ENCODE measurements at regions not wholly inside any gene's neighbourhood (a gene's known extent, or its start where the extent isn't known, plus 50 kb on each side); places are given as distances from the start of the nearest gene placed in this dataset.

DNA sequence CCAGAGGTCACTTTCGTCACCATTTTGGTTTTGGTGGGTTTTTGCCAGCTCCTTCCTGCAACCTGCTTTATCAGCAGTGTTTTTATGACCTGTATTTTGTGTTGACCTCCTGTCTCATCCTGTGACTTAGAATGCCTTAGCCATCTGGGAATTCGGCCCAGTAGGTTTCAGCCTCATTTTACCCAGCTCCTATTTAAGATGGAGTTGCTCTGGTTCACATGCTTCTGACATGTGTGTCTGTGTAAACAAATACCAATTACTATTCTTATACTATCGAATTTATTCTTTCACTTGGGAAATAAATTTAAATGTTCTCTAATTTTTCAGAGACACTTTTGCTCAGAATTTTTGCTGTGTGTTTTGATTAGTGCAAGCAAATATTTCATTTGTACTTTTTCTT lies 1370.3 kb upstream of the MIR17HG start:
- Histone ChIP-seq H3K4me1 (ENCODE audit: insufficient read depth, low read length) (no peaks in the 10 kb centered on the region), H3K36me3 (ENCODE audit: insufficient read depth, low read depth, low read length) (no peaks in the 10 kb centered on the region), H3K9ac (ENCODE audit: low read depth, low read length) (no peak overlapping the region), H3K27me3 (ENCODE audit: insufficient read depth, low read length) (no peaks in the 10 kb centered on the region), H3K9me3 (ENCODE audit: insufficient read depth, low read depth, low read length) (no peaks in the 10 kb centered on the region), H3K27ac (ENCODE audit: low read length) (no peak overlapping the region), H3K4me3 (ENCODE audit: low read length) (no peak overlapping the region)

- H3K4me3 ChIP-seq (ENCODE audit: low read length) = no peak overlapping the region
- H3K27me3 ChIP-seq (ENCODE audit: insufficient read depth, low read length) = no peaks in the 10 kb centered on the region
- H3K9ac ChIP-seq (ENCODE audit: low read depth, low read length) = no peak overlapping the region
- H3K36me3 ChIP-seq (ENCODE audit: insufficient read depth, low read depth, low read length) = no peaks in the 10 kb centered on the region
- no peak overlapping the region for H3K27ac ChIP-seq (ENCODE audit: low read length)
- no peaks in the 10 kb centered on the region for H3K4me1 ChIP-seq (ENCODE audit: insufficient read depth, low read length)
- no peaks in the 10 kb centered on the region for H3K9me3 ChIP-seq (ENCODE audit: insufficient read depth, low read depth, low read length)
These were observed 1366.6 kb upstream of the MIR17HG start for GRCh38 chr13:89980896-89981295.

DNA sequence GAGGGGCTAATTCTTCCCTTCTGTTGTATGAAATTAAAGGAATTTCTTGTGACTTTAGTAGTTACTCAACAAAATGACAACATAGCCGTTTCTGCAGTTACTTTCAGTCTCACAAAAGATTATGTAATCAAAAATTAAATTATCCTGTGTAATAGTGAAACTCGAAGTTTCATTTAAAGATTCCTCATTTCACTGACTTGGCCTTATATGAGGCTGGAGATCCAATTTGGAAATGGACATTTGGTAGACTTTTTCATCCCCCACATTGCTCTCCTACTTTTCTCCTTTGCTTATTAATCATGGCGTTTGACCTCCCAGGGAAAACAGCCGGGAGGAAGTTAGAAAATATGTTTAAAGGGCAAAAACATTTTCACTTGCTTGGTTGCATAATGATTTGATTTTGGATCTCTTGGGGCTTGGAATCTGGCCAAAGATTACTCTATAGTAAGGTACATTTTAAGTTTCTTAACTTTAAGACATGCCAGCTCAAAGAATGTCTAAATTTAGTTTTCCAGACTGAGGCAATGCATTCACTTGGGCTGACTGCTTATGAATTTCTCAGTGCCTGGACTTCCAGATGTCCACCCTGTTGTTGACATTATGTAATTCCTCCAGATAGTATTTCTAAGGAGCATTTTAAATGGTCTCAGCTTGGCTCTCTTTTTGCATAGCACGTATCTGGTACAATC lies 1364.9 kb upstream of the MIR17HG start:
- Histone ChIP-seq H3K9me3 (ENCODE audit: insufficient read depth, low read depth, low read length) (no peaks in the 10 kb centered on the region), H3K27me3 (ENCODE audit: insufficient read depth, low read length) (no peaks in the 10 kb centered on the region), H3K4me3 (ENCODE audit: low read length) (no peak overlapping the region), H3K9ac (ENCODE audit: low read depth, low read length) (no peak overlapping the region), H3K27ac (ENCODE audit: low read length) (no peak overlapping the region), H3K36me3 (ENCODE audit: insufficient read depth, low read depth, low read length) (no peaks in the 10 kb centered on the region), H3K4me1 (ENCODE audit: insufficient read depth, low read length) (no peaks in the 10 kb centered on the region)

GRCh38 chr13:89988206-89988605 lies 1359.3 kb upstream of the MIR17HG start:
- Histone ChIP-seq H3K4me1 (ENCODE audit: insufficient read depth, low read length) (no peaks in the 10 kb centered on the region), H3K9me3 (ENCODE audit: insufficient read depth, low read depth, low read length) (no peaks in the 10 kb centered on the region), H3K4me3 (ENCODE audit: low read length) (no peak overlapping the region), H3K9ac (ENCODE audit: low read depth, low read length) (no peak overlapping the region), H3K27me3 (ENCODE audit: insufficient read depth, low read length) (no peaks in the 10 kb centered on the region), H3K36me3 (ENCODE audit: insufficient read depth, low read depth, low read length) (no peaks in the 10 kb centered on the region), H3K27ac (ENCODE audit: low read length) (no peak overlapping the region)

- Histone ChIP-seq H3K9ac (ENCODE audit: low read depth, low read length) (no peak overlapping the region), H3K36me3 (ENCODE audit: insufficient read depth, low read depth, low read length) (no peaks in the 10 kb centered on the region), H3K27ac (ENCODE audit: low read length) (no peak overlapping the region), H3K27me3 (ENCODE audit: insufficient read depth, low read length) (no peaks in the 10 kb centered on the region), H3K4me1 (ENCODE audit: insufficient read depth, low read length) (peaks cover 7% of the 10 kb centered on the region; the same call in 1 of the 2 replicates), H3K4me3 (ENCODE audit: low read length) (no peak overlapping the region), H3K9me3 (ENCODE audit: insufficient read depth, low read depth, low read length) (peaks cover 9% of the 10 kb centered on the region; the same call in 1 of the 2 replicates)
These were observed 1343.9 kb upstream of the MIR17HG start for GRCh38 chr13:90003566-90003965.

DNA sequence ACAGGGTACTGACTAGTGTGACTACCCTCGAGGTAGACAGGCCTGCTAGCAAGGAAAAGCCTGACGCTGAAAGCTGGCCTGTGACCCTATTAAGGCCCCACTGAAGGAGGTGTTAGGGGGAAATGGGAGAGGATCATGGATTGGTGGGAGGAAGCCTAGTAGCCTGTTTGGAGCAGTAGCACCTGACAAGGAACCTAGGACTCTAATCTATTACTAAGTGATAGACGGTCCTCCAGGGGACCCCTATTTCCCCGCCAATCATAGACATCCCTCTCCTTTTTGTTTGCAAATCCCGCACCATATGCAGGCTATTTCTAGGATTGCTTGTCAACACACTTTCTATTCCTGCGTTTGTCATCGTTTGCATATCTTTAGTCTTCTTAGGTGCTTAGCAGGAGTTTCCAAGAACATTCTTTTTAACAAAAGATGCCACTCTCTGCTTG lies 1338.8 kb upstream of the MIR17HG start:
- no peak overlapping the region for H3K27ac ChIP-seq (ENCODE audit: low read length)
- H3K4me3 ChIP-seq (ENCODE audit: low read length) = no peak overlapping the region
- H3K9me3 ChIP-seq (ENCODE audit: insufficient read depth, low read depth, low read length) = no peaks in the 10 kb centered on the region
- no peaks in the 10 kb centered on the region for H3K36me3 ChIP-seq (ENCODE audit: insufficient read depth, low read depth, low read length)
- peaks cover 15% of the 10 kb centered on the region; the same call in 1 of the 2 replicates for H3K4me1 ChIP-seq (ENCODE audit: insufficient read depth, low read length)
- no peak overlapping the region for H3K9ac ChIP-seq (ENCODE audit: low read depth, low read length)
- H3K27me3 ChIP-seq (ENCODE audit: insufficient read depth, low read length) = no peaks in the 10 kb centered on the region

DNA sequence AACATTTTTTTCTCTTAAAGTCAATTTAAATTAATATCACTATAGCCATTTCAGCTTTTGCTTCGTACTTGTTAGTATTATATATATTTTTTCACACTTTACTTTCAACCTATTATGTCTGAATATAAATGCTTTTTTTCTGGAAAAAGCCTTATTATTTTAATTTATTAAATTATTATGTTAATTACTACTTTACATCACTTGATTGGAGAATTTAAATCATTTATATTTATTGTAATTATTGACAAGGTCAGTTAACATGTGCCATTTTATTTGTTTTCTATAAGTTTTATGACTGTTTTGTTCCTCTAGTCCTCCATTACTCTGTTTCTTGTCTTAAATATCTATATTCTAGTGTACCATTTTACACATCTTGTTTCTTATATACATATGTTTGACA lies 1333.4 kb upstream of the MIR17HG start:
- H3K36me3 ChIP-seq (ENCODE audit: insufficient read depth, low read depth, low read length) = no peaks in the 10 kb centered on the region
- H3K9me3 ChIP-seq (ENCODE audit: insufficient read depth, low read depth, low read length) = no peaks in the 10 kb centered on the region
- no peak overlapping the region for H3K4me3 ChIP-seq (ENCODE audit: low read length)
- H3K27me3 ChIP-seq (ENCODE audit: insufficient read depth, low read length) = no peaks in the 10 kb centered on the region
- H3K9ac ChIP-seq (ENCODE audit: low read depth, low read length) = no peak overlapping the region
- H3K27ac ChIP-seq (ENCODE audit: low read length) = no peak overlapping the region
- H3K4me1 ChIP-seq (ENCODE audit: insufficient read depth, low read length) = peaks cover 4% of the 10 kb centered on the region; the same call in 1 of the 2 replicates

DNA sequence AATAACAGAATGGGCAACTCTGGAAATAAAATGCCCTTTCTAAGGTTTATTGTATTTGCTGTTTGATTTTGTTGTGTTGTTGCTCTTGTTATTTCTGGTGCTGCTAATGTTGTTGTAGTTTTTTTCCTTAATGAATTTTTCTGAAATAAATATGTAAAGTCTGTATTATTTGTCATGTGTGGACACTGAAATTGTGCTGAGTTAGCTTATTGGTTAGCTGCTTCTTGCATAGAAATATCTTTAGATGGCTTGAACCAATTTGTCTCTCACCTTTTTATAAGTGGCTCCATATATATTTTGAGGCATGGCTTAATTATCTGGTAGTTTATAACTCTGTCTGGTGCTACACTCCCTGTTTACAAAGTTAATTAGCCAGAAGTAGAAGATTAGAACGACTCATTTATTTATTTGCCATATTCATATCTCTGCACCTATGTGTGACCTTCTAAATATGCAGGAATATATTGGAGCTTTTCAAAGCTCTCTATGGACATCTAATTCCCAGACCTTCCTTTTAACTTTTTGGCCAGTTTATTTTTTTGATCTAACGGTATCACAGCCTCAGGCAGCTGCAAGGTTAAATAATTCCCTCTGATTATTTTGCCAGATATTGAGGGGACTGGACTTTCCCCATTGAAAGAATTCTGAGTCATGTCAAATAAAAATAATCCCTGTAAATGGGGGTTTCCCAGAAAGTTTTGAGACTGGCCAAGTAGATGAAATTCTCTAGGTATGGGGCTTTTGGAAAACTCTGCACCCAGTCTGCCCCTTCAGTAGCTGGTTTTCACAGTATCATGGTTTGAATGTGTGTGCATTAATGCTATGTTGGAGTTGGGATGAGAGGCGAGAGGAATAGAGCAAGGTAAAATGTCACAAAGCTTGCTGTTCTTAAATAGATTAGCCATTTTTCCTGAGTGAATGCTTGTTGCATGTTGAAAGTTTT lies 1331.7 kb upstream of the MIR17HG start:
- Histone ChIP-seq H3K9me3 (ENCODE audit: insufficient read depth, low read depth, low read length) (no peaks in the 10 kb centered on the region), H3K36me3 (ENCODE audit: insufficient read depth, low read depth, low read length) (no peaks in the 10 kb centered on the region), H3K4me1 (ENCODE audit: insufficient read depth, low read length) (no peaks in the 10 kb centered on the region), H3K27ac (ENCODE audit: low read length) (no peak overlapping the region), H3K27me3 (ENCODE audit: insufficient read depth, low read length) (no peaks in the 10 kb centered on the region), H3K9ac (ENCODE audit: low read depth, low read length) (no peak overlapping the region), H3K4me3 (ENCODE audit: low read length) (no peak overlapping the region)

DNA sequence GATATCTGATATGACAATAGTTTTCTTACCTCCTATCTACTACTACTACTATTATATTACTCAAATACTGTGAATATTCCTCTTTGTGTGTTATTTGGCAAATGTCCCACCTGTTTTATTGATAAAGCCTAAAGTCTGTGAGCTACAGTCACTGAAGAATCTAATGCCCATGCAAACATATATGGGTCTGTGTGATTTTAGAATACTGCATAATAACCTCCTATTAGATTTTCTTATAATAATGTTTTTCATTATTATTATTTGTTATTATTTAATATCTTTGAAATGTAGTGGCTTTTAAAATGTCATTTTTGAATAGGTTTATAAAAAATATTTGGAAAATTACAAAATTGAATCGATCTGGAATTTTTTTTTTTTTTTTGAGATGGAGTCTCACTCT lies 1330.8 kb upstream of the MIR17HG start:
- H3K9ac ChIP-seq (ENCODE audit: low read depth, low read length) = no peak overlapping the region
- no peak overlapping the region for H3K27ac ChIP-seq (ENCODE audit: low read length)
- H3K4me1 ChIP-seq (ENCODE audit: insufficient read depth, low read length) = no peaks in the 10 kb centered on the region
- no peaks in the 10 kb centered on the region for H3K36me3 ChIP-seq (ENCODE audit: insufficient read depth, low read depth, low read length)
- no peak overlapping the region for H3K4me3 ChIP-seq (ENCODE audit: low read length)
- H3K9me3 ChIP-seq (ENCODE audit: insufficient read depth, low read depth, low read length) = no peaks in the 10 kb centered on the region
- H3K27me3 ChIP-seq (ENCODE audit: insufficient read depth, low read length) = no peaks in the 10 kb centered on the region

GRCh38 chr13:90020536-90021070 lies 1326.9 kb upstream of the MIR17HG start:
- H3K9me3 ChIP-seq (ENCODE audit: insufficient read depth, low read depth, low read length) = no peaks in the 10 kb centered on the region
- H3K27me3 ChIP-seq (ENCODE audit: insufficient read depth, low read length) = no peaks in the 10 kb centered on the region
- no peaks in the 10 kb centered on the region for H3K4me1 ChIP-seq (ENCODE audit: insufficient read depth, low read length)
- no peaks in the 10 kb centered on the region for H3K36me3 ChIP-seq (ENCODE audit: insufficient read depth, low read depth, low read length)
- no peak overlapping the region for H3K4me3 ChIP-seq (ENCODE audit: low read length)
- no peak overlapping the region for H3K27ac ChIP-seq (ENCODE audit: low read length)
- no peak overlapping the region for H3K9ac ChIP-seq (ENCODE audit: low read depth, low read length)

DNA sequence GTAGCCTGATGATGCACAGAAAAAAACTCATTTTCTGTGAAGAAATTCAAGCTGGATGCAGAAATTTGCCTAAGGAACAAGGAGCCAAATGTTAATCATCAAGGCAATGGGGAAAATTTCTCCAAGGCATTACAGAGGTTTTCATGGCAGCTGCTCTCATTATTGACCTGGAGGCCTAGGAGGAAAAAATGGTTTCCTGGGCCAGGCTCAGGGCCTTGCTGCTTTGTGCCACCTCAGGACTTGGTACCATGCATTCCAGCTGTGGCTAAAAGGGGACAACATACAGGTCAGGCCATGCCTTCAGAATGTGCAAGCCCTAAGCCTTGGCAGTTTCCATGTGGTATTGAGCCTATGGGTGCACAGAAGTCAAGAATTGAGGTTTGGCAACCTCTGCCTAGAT lies 1320.1 kb upstream of the MIR17HG start:
- Histone ChIP-seq H3K9ac (ENCODE audit: low read depth, low read length) (no peak overlapping the region), H3K9me3 (ENCODE audit: insufficient read depth, low read depth, low read length) (peaks cover 34% of the 10 kb centered on the region), H3K27ac (ENCODE audit: low read length) (no peak overlapping the region), H3K4me3 (ENCODE audit: low read length) (no peak overlapping the region), H3K36me3 (ENCODE audit: insufficient read depth, low read depth, low read length) (no peaks in the 10 kb centered on the region), H3K4me1 (ENCODE audit: insufficient read depth, low read length) (no peaks in the 10 kb centered on the region), H3K27me3 (ENCODE audit: insufficient read depth, low read length) (no peaks in the 10 kb centered on the region)
